Osteocyte (in vitro differentiated cells): ENCODE measurements at regions not wholly inside any gene's neighbourhood (a gene's known extent, or its start where the extent isn't known, plus 50 kb on each side); places are given as distances from the start of the nearest gene placed in this dataset.

Experiments
- DNase-seq: peaks from one replicate; pipeline ENCODE4 v3.0.0; 2021; ENCODE audit warnings: mixed read lengths; ENCODE audit not compliant: unreplicated experiment; ENCODE audit errors: extremely low spot score
- H3K27ac Mint-ChIP-seq: one replicate; pipeline ENCODE4 v1.8.0; 2021; ENCODE audit warnings: mild to moderate bottlenecking, mixed read lengths; ENCODE audit not compliant: unreplicated experiment
- H3K27me3 Mint-ChIP-seq: one replicate; pipeline ENCODE4 v1.8.0; 2021; ENCODE audit warnings: mixed read lengths; ENCODE audit not compliant: unreplicated experiment
- H3K36me3 Mint-ChIP-seq: one replicate; pipeline ENCODE4 v1.8.0; 2021; ENCODE audit warnings: mixed read lengths; ENCODE audit not compliant: unreplicated experiment
- H3K4me1 Mint-ChIP-seq: one replicate; pipeline ENCODE4 v1.8.0; 2021; ENCODE audit warnings: mixed read lengths; ENCODE audit not compliant: unreplicated experiment
- H3K4me3 Mint-ChIP-seq: one replicate; pipeline ENCODE4 v1.8.0; 2021; ENCODE audit warnings: mild to moderate bottlenecking, moderate library complexity, mixed read lengths; ENCODE audit not compliant: unreplicated experiment
- H3K9me3 Mint-ChIP-seq: one replicate; pipeline ENCODE4 v1.8.0; 2021; ENCODE audit warnings: mixed read lengths; ENCODE audit not compliant: unreplicated experiment
- TF ChIP-seq, protein P1 (sequence below): fragments of 200-600 bp; sonication (generic); IDR thresholded peaks from 2 replicates; pipeline ENCODE4 v1.5.0; 2021; ENCODE audit warnings: antibody characterized with exemption, mild to moderate bottlenecking, moderate library complexity

GRCh38 chr15:46293550-46293949 is 658.7 kb downstream of the SQOR start:
- Mint-ChIP-seq H3K4me3 (no peak overlapping the region), H3K4me1 (no peaks in the 10 kb centered on the region), H3K27ac (no peak overlapping the region), H3K9me3 (peaks cover 5% of the 10 kb centered on the region), H3K36me3 (no peaks in the 10 kb centered on the region), H3K27me3 (no peaks in the 10 kb centered on the region)
- TF ChIP-seq, protein P1, sequence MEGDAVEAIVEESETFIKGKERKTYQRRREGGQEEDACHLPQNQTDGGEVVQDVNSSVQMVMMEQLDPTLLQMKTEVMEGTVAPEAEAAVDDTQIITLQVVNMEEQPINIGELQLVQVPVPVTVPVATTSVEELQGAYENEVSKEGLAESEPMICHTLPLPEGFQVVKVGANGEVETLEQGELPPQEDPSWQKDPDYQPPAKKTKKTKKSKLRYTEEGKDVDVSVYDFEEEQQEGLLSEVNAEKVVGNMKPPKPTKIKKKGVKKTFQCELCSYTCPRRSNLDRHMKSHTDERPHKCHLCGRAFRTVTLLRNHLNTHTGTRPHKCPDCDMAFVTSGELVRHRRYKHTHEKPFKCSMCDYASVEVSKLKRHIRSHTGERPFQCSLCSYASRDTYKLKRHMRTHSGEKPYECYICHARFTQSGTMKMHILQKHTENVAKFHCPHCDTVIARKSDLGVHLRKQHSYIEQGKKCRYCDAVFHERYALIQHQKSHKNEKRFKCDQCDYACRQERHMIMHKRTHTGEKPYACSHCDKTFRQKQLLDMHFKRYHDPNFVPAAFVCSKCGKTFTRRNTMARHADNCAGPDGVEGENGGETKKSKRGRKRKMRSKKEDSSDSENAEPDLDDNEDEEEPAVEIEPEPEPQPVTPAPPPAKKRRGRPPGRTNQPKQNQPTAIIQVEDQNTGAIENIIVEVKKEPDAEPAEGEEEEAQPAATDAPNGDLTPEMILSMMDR: no peak
- no peak for DNase-seq

DNA sequence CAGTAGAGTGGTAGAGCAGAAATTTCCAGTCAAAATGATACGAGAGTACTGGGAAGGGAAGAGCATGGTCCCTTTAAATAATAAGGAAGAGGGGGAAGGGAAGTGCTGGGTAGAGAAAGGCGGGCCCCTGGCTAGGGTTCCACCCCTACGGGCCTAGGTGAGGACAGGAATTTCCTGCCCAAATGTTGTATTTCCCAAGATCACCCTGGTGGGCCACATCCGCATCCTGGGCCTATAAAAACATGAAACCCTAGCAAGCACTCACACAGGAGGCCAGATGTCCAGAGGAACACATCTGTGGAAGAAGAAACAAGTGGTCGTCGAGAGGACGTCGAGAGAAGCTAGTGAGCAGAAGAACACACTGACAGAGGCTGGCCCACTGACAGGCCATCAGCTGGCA is 661.2 kb downstream of the SQOR start:
- Mint-ChIP-seq H3K27ac (no peak overlapping the region), H3K4me1 (no peaks in the 10 kb centered on the region), H3K9me3 (peaks cover 5% of the 10 kb centered on the region), H3K36me3 (no peaks in the 10 kb centered on the region), H3K27me3 (no peaks in the 10 kb centered on the region), H3K4me3 (no peak overlapping the region)
- TF ChIP-seq, protein P1: no peak
- DNase-seq: no peak

- Mint-ChIP-seq H3K4me1 (no peaks in the 10 kb centered on the region), H3K27ac (no peak overlapping the region), H3K36me3 (no peaks in the 10 kb centered on the region), H3K4me3 (no peak overlapping the region), H3K9me3 (peaks cover 5% of the 10 kb centered on the region), H3K27me3 (no peaks in the 10 kb centered on the region)
- no peak for DNase-seq
- TF ChIP-seq, protein P1: no peak
Observed at GRCh38 chr15:46296797-46297196, 662.0 kb downstream of the SQOR start.

DNA sequence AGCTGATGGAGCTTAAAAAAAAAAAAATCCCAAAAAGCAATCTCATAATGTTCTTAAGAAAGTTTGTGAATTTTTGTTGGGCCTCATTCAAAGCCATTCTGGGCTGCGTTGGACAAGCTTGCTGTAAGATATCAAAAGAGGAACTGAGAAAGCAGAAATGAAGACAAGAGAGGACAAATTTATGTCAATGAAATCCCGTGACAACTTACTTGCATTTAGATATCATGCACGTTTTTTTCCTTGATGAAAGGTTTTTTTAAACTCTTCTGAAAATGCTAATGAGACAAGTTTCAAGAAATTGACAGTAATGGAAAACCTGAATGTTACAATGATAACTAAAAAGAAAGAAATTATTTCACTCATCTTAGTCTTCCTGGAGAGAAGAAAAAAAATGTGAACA is 662.9 kb downstream of the SQOR start:
- H3K36me3 Mint-ChIP-seq: no peaks in the 10 kb centered on the region
- H3K27me3 Mint-ChIP-seq: no peaks in the 10 kb centered on the region
- no peaks in the 10 kb centered on the region for H3K4me1 Mint-ChIP-seq
- DNase-seq: no peak
- TF ChIP-seq, protein P1: no peak
- H3K4me3 Mint-ChIP-seq: no peak overlapping the region
- no peak overlapping the region for H3K27ac Mint-ChIP-seq
- peaks cover 5% of the 10 kb centered on the region for H3K9me3 Mint-ChIP-seq

GRCh38 chr15:46300716-46301115 is 665.9 kb downstream of the SQOR start:
- DNase-seq: no peak
- TF ChIP-seq, protein P1: no peak
- H3K36me3 Mint-ChIP-seq: no peaks in the 10 kb centered on the region
- H3K4me3 Mint-ChIP-seq: no peak overlapping the region
- no peaks in the 10 kb centered on the region for H3K9me3 Mint-ChIP-seq
- no peak overlapping the region for H3K27ac Mint-ChIP-seq
- H3K4me1 Mint-ChIP-seq: no peaks in the 10 kb centered on the region
- no peaks in the 10 kb centered on the region for H3K27me3 Mint-ChIP-seq
